AG09319 (cell line): ENCODE measurements at regions not wholly inside any gene's neighbourhood (a gene's known extent, or its start where the extent isn't known, plus 50 kb on each side); places are given as distances from the start of the nearest gene placed in this dataset.

Experiments
- DNase-seq: peaks from one replicate; pipeline ENCODE4 v3.0.0-alpha.2; 2010; ENCODE audit warnings: low read depth; ENCODE audit errors: extremely low read depth
- TF ChIP-seq, protein P1 (sequence below): IDR thresholded peaks from 2 replicates; pipeline ENCODE4 v1.5.1; 2011; ENCODE audit warnings: low read depth, mild to moderate bottlenecking, inconsistent platforms, low read length, moderate library complexity

DNA sequence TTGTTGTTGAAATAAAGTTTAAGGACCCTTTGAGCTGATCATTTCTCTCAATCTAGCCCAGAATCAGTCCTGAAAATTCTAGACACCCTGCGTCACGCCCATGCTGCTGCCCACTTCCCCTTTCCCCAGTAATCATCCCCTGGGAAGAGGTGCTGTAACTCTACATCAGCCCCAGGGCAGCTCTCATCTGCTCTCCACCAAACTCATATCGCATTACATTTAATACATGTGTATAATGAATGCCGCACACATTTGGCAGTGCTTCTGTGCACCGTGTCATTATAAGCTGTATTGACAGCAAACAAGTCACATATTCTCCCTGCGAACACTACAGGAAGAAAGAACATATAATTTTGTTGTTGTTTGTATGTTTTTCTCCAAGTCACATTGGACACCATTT lies 539.7 kb upstream of the DAB1 start:
- no peak for DNase-seq
- TF ChIP-seq, protein P1, sequence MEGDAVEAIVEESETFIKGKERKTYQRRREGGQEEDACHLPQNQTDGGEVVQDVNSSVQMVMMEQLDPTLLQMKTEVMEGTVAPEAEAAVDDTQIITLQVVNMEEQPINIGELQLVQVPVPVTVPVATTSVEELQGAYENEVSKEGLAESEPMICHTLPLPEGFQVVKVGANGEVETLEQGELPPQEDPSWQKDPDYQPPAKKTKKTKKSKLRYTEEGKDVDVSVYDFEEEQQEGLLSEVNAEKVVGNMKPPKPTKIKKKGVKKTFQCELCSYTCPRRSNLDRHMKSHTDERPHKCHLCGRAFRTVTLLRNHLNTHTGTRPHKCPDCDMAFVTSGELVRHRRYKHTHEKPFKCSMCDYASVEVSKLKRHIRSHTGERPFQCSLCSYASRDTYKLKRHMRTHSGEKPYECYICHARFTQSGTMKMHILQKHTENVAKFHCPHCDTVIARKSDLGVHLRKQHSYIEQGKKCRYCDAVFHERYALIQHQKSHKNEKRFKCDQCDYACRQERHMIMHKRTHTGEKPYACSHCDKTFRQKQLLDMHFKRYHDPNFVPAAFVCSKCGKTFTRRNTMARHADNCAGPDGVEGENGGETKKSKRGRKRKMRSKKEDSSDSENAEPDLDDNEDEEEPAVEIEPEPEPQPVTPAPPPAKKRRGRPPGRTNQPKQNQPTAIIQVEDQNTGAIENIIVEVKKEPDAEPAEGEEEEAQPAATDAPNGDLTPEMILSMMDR: no peak

DNA sequence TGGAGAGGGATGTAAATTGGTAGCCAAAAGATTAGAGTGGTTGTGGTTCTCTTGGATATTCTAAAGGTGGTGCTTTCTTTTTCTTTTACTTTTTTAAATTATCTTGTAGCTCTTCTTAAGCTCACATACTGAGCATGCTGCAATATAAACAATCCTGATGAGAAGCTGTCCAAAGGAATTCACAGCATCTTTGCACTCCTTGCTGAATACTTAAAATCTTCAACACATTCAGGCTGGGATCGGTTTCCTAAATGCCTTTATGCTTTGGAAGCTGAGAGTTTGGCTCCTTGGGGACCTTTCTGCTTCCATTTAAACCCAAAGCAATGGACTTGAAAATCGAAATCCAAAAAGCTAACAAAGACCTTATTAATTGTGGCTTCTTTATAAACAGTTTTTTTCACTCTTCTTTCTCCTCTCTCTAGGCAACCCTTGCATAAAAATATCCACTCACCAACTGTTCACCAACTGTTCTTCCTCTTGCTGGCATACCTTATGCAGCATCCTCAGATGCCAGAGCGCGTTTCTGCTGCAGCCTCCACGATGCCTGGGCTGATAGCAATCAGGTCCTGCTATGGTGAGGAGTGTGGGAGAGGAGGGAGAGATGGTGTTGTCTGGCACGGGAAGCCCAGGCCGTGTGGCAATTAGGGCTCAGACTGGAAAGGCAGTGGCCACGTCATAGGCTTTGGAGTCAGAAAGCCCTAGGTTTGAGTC lies 535.8 kb upstream of the DAB1 start:
- TF ChIP-seq, protein P1: no peak
- no peak for DNase-seq

DNA sequence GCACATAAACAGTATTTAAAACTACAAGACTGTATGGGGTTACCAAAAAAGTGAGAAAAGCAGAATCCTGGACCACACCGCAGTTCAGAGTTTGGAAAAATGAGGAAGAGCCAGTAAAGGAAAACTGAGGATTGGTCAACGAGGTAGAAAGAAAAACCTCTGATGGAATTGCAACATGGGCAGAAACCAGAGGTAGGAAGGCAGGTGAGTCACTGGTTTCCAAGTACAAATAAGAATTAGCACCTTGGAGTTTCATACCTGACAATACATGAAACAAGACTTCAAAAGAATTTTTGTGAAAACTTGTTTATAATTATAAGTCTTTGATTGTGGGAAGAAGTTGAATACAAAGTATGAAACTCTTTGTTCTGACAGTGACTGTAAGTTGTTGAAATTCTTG lies 533.7 kb upstream of the DAB1 start:
- DNase-seq: no peak
- TF ChIP-seq, protein P1: no peak

DNA sequence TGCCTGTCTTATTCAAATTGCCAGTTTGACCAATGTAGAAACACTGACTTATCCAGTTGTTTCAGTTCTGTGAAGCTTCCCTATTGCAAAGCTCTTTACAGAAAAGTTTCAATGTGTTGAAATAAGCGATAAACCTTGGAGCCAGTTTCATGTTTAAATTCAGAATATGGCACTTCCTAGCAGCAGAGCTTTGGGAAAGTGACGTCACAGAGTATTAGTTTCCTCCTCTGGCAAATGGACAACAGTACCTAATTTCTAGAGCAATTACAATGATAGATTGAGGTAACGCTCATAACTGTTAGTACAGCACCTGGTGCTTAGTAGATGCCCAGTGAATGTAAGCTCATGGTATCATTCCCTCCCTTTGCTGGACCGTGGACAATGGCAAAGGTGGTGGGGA lies 527.5 kb upstream of the DAB1 start:
- TF ChIP-seq, protein P1: no peak
- DNase-seq: no peak

DNA sequence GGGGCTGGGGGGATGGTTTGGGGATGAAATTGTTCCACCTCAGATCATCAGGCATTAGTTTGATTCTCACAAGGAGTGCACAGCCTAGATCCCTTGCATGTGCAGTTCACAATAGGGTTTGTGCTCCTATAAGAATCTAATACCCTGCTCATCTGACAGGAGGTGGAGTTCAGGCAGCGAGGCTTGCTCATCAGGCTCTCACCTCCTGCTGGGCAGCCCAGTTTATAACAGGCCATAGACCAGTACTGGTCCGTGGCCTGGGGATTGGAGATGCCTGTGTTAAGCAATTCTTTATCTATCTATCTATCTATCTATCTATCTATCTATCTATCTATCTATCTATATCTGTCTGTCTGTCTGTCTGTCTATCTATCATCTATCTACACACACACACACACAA lies 525.3 kb upstream of the DAB1 start:
- TF ChIP-seq, protein P1: no peak
- DNase-seq: no peak

DNA sequence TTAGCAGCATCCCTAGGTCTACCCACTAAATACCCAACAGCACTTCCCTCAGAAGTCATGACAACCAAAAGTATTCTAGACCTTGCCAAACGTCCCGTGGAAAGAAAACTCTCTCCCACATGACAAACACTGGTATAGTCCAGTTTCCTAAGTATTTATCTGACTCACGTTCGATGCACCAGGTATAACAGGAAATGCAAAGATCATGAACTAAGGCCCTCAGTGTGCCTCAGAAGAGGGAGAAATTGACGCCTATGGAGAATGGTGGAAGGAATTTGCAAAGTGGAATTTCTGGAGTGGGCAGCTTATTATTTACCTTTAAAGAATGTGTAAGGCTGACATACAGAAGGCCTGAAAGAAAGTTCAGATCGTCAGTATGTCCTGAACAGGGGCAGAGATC lies 523.6 kb upstream of the DAB1 start:
- TF ChIP-seq, protein P1: no peak

DNA sequence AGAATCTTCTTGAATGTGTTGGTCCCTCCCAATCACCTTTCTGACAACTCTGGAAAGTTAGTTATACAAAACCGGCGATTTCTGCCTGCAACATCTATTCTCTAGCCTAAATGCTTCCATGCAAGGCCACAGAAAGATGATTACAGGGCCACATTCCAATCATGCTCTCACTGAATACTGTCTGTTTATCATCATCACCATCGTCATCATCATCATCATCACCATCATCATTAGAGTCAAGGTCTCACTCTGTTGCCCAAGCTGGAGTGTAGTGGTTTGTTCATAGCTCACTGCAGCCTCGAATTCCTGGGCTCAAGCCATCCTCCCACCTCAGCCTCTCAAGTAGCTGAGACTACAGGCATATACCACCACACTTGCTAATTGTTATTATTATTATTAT lies 521.2 kb upstream of the DAB1 start:
- DNase-seq: no peak

More for the DNA sequence above, 523.6 kb upstream of the DAB1 start:
- no peak for DNase-seq

More for the DNA sequence above, 521.2 kb upstream of the DAB1 start:
- TF ChIP-seq, protein P1: no peak
